Osteoblast (primary cell): ENCODE measurements at regions not wholly inside any gene's neighbourhood (a gene's known extent, or its start where the extent isn't known, plus 50 kb on each side); places are given as distances from the start of the nearest gene placed in this dataset.

Source experiments
- DNase-seq: peaks from one replicate; pipeline ENCODE4 v3.0.0; 2011; ENCODE audit warnings: low spot score, mixed read lengths; ENCODE audit not compliant: insufficient read length; ENCODE audit errors: missing footprints
- H2AFZ ChIP-seq: 2 replicates; pipeline ENCODE4 v1.6.0; 2011; ENCODE audit warnings: mild to moderate bottlenecking, low read length
- H3K27ac ChIP-seq: 2 replicates; pipeline ENCODE4 v1.5.1; 2011; ENCODE audit warnings: mild to moderate bottlenecking, low read depth, low read length, moderate library complexity
- H3K27me3 ChIP-seq: 2 replicates; pipeline ENCODE4 v1.6.0; 2012; ENCODE audit warnings: mild to moderate bottlenecking, control low read depth, inconsistent platforms, low read length, moderate library complexity; ENCODE audit not compliant: insufficient read depth
- H3K36me3 ChIP-seq: 2 replicates; pipeline ENCODE4 v1.5.1; 2011; ENCODE audit warnings: mild to moderate bottlenecking, low read length, control low read depth, moderate library complexity; ENCODE audit not compliant: insufficient read depth
- H3K4me1 ChIP-seq: 2 replicates; pipeline ENCODE4 v1.5.1; 2011; ENCODE audit warnings: mild to moderate bottlenecking, low read length, control low read depth, moderate library complexity; ENCODE audit not compliant: insufficient read depth
- H3K4me2 ChIP-seq: 2 replicates; pipeline ENCODE4 v1.6.0; 2011; ENCODE audit warnings: mild to moderate bottlenecking, low read length; ENCODE audit not compliant: insufficient read depth
- H3K4me3 ChIP-seq: fragments of 200-600 bp; sonication (generic); 3 replicates; pipeline ENCODE4 v1.5.1; 2012; ENCODE audit warnings: mild to moderate bottlenecking, low read length, inconsistent platforms; ENCODE audit not compliant: insufficient read depth
- H3K79me2 ChIP-seq: 2 replicates; pipeline ENCODE4 v1.6.0; 2012; ENCODE audit warnings: mild to moderate bottlenecking, low read length, control low read depth, inconsistent platforms; ENCODE audit not compliant: insufficient read depth
- H3K9me3 ChIP-seq: 2 replicates; pipeline ENCODE4 v1.5.1; 2011; ENCODE audit warnings: low read depth, low read length, control low read depth
- H4K20me1 ChIP-seq: 2 replicates; pipeline ENCODE4 v1.6.0; 2012; ENCODE audit warnings: mild to moderate bottlenecking, low read length, control low read depth; ENCODE audit not compliant: insufficient read depth
- CTCF ChIP-seq: IDR thresholded peaks from 2 replicates; pipeline ENCODE4 v1.5.1; 2011; ENCODE audit warnings: mild to moderate bottlenecking, low read depth, low read length, moderate library complexity; ENCODE audit errors: extremely low read depth

GRCh38 chr10:55214608-55215007, 413.6 kb upstream of the PCDH15 start:
- Histone ChIP-seq H3K4me1 (no peaks in the 10 kb centered on the region), H3K36me3 (no peaks in the 10 kb centered on the region), H3K27me3 (no peaks in the 10 kb centered on the region), H3K4me2 (no peak overlapping the region), H3K4me3 (no peak overlapping the region), H3K9me3 (no peaks in the 10 kb centered on the region), H2AFZ (no peak overlapping the region), H4K20me1 (no peaks in the 10 kb centered on the region), H3K27ac (no peak overlapping the region), H3K79me2 (no peaks in the 10 kb centered on the region)
- no peak for DNase-seq
- no peak for TF ChIP-seq CTCF

- Histone ChIP-seq H4K20me1 (no peaks in the 10 kb centered on the region), H3K79me2 (no peaks in the 10 kb centered on the region), H3K27me3 (no peaks in the 10 kb centered on the region), H3K9me3 (no peaks in the 10 kb centered on the region), H3K4me2 (no peak overlapping the region), H3K4me3 (no peak overlapping the region), H3K36me3 (no peaks in the 10 kb centered on the region), H3K4me1 (no peaks in the 10 kb centered on the region), H3K27ac (no peak overlapping the region), H2AFZ (no peak overlapping the region)
- TF ChIP-seq CTCF: no peak
- no peak for DNase-seq
Measured at GRCh38 chr10:55212051-55212450, 411.0 kb upstream of the PCDH15 start.

- H3K36me3 ChIP-seq: no peaks in the 10 kb centered on the region
- H3K4me2 ChIP-seq: no peak overlapping the region
- H3K4me1 ChIP-seq: no peaks in the 10 kb centered on the region
- no peak for TF ChIP-seq CTCF
- no peak overlapping the region for H2AFZ ChIP-seq
- H3K9me3 ChIP-seq: no peaks in the 10 kb centered on the region
- H3K79me2 ChIP-seq: no peaks in the 10 kb centered on the region
- H4K20me1 ChIP-seq: no peaks in the 10 kb centered on the region
- H3K4me3 ChIP-seq: no peak overlapping the region
- H3K27ac ChIP-seq: no peak overlapping the region
- no peaks in the 10 kb centered on the region for H3K27me3 ChIP-seq
- DNase-seq: no peak
Measured at GRCh38 chr10:55203874-55204273, 402.8 kb upstream of the PCDH15 start.

GRCh38 chr10:55203319-55203718, 402.3 kb upstream of the PCDH15 start:
- no peaks in the 10 kb centered on the region for H3K9me3 ChIP-seq
- no peak overlapping the region for H3K27ac ChIP-seq
- no peaks in the 10 kb centered on the region for H3K36me3 ChIP-seq
- no peaks in the 10 kb centered on the region for H4K20me1 ChIP-seq
- H3K27me3 ChIP-seq: no peaks in the 10 kb centered on the region
- no peak for TF ChIP-seq CTCF
- no peaks in the 10 kb centered on the region for H3K4me1 ChIP-seq
- H3K79me2 ChIP-seq: no peaks in the 10 kb centered on the region
- H3K4me3 ChIP-seq: no peak overlapping the region
- no peak overlapping the region for H2AFZ ChIP-seq
- DNase-seq: no peak
- H3K4me2 ChIP-seq: no peak overlapping the region
